OCI-LY1 (cell line): ENCODE measurements at regions not wholly inside any gene's neighbourhood (a gene's known extent, or its start where the extent isn't known, plus 50 kb on each side); places are given as distances from the start of the nearest gene placed in this dataset.

Experiments
- EZH2 ChIP-seq: fragments of 200-600 bp; sonication (generic), shearing (Covaris generic); IDR thresholded peaks from 2 replicates; pipeline ENCODE4 v1.8.0; 2017; ENCODE audit warnings: borderline replicate concordance, mixed run types, mild to moderate bottlenecking, antibody characterized with exemption, low read length, moderate library complexity, mixed read lengths
- TF ChIP-seq, protein P1 (sequence below): fragments of 200-600 bp; sonication (generic), shearing (Covaris generic); IDR thresholded peaks from 2 replicates; pipeline ENCODE4 v1.5.1; 2017; ENCODE audit warnings: mild to moderate bottlenecking, antibody characterized with exemption, low read length, moderate library complexity, mixed read lengths

- TF ChIP-seq, protein P1, sequence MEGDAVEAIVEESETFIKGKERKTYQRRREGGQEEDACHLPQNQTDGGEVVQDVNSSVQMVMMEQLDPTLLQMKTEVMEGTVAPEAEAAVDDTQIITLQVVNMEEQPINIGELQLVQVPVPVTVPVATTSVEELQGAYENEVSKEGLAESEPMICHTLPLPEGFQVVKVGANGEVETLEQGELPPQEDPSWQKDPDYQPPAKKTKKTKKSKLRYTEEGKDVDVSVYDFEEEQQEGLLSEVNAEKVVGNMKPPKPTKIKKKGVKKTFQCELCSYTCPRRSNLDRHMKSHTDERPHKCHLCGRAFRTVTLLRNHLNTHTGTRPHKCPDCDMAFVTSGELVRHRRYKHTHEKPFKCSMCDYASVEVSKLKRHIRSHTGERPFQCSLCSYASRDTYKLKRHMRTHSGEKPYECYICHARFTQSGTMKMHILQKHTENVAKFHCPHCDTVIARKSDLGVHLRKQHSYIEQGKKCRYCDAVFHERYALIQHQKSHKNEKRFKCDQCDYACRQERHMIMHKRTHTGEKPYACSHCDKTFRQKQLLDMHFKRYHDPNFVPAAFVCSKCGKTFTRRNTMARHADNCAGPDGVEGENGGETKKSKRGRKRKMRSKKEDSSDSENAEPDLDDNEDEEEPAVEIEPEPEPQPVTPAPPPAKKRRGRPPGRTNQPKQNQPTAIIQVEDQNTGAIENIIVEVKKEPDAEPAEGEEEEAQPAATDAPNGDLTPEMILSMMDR: no peak
- TF ChIP-seq EZH2: no peak
Measured at GRCh38 chr3:99579246-99579645, 59.1 kb upstream of the COL8A1 start.
